ENCODE measurements at regions not wholly inside any gene's neighbourhood (a gene's known extent, or its start where the extent isn't known, plus 50 kb on each side); places are given as distances from the start of the nearest gene placed in this dataset.

DNA sequence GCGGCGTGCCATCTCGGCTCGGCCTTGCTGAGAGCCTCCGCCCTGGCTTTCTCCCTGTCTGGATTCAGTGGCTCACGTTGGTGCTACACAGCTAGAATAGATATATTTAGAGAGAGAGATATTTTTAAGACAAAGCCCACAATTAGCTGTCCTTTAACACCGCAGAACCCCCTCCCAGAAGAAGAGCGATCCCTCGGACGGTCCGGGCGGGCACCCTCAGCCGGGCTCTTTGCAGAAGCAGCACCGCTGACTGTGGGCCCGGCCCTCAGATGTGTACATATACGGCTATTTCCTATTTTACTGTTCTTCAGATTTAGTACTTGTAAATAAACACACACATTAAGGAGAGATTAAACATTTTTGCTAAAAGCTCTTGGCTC is 54.1 kb downstream of the PLXNA1 start:
- no peak overlapping the region for H3K4me3 ChIP-seq
- TF ChIP-seq, protein P1, sequence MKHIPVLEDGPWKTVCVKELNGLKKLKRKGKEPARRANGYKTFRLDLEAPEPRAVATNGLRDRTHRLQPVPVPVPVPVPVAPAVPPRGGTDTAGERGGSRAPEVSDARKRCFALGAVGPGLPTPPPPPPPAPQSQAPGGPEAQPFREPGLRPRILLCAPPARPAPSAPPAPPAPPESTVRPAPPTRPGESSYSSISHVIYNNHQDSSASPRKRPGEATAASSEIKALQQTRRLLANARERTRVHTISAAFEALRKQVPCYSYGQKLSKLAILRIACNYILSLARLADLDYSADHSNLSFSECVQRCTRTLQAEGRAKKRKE (CRISPR knock-in tag; IDR thresholded peaks at IDR 0.05; ENCODE audit: low read depth) = no peak
- TF ChIP-seq, protein P2, sequence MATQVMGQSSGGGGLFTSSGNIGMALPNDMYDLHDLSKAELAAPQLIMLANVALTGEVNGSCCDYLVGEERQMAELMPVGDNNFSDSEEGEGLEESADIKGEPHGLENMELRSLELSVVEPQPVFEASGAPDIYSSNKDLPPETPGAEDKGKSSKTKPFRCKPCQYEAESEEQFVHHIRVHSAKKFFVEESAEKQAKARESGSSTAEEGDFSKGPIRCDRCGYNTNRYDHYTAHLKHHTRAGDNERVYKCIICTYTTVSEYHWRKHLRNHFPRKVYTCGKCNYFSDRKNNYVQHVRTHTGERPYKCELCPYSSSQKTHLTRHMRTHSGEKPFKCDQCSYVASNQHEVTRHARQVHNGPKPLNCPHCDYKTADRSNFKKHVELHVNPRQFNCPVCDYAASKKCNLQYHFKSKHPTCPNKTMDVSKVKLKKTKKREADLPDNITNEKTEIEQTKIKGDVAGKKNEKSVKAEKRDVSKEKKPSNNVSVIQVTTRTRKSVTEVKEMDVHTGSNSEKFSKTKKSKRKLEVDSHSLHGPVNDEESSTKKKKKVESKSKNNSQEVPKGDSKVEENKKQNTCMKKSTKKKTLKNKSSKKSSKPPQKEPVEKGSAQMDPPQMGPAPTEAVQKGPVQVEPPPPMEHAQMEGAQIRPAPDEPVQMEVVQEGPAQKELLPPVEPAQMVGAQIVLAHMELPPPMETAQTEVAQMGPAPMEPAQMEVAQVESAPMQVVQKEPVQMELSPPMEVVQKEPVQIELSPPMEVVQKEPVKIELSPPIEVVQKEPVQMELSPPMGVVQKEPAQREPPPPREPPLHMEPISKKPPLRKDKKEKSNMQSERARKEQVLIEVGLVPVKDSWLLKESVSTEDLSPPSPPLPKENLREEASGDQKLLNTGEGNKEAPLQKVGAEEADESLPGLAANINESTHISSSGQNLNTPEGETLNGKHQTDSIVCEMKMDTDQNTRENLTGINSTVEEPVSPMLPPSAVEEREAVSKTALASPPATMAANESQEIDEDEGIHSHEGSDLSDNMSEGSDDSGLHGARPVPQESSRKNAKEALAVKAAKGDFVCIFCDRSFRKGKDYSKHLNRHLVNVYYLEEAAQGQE (IDR thresholded peaks at IDR 0.05) = no peak
- TF ChIP-seq RFX5 (IDR thresholded peaks at IDR 0.05) (no peak), ZNF302 (CRISPR knock-in tag; IDR thresholded peaks at IDR 0.05) (no peak), POLR2AphosphoS2 (conservative IDR thresholded peaks at IDR 0.05; ENCODE audit: low read length) (no peak), NFE2L2 (conservative IDR thresholded peaks at IDR 0.05; ENCODE audit: low read length) (no peak), JUNB (IDR thresholded peaks at IDR 0.05) (no peak), ZSCAN20 (CRISPR knock-in tag; IDR thresholded peaks at IDR 0.05) (no peak), ZC3H11A (IDR thresholded peaks at IDR 0.05) (no peak)
- TF ChIP-seq, protein P3, sequence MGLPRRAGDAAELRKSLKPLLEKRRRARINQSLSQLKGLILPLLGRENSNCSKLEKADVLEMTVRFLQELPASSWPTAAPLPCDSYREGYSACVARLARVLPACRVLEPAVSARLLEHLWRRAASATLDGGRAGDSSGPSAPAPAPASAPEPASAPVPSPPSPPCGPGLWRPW (IDR thresholded peaks at IDR 0.05) = no peak
- TF ChIP-seq, protein P4, sequence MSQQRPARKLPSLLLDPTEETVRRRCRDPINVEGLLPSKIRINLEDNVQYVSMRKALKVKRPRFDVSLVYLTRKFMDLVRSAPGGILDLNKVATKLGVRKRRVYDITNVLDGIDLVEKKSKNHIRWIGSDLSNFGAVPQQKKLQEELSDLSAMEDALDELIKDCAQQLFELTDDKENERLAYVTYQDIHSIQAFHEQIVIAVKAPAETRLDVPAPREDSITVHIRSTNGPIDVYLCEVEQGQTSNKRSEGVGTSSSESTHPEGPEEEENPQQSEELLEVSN (IDR thresholded peaks at IDR 0.05; ENCODE audit: borderline replicate concordance, low read depth) = no peak
- H3K27ac ChIP-seq = no peak overlapping the region
- H3K4me2 ChIP-seq = no peak overlapping the region
- no peaks in the 10 kb centered on the region for H3K9me3 ChIP-seq
- ATAC-seq (no peak), FAIRE-seq (no peak), DNase-seq (ENCODE audit: low read depth in 1 of 2, low spot score in 1 of 2) (no peak)
- CTCF ChIA-PET = interaction anchor here (1.2 kb wide), 1 partner anchor 55 kb away, joined by 3 read pairs; no protein-coding TSS in a partner anchor
- peaks cover 11% of the 10 kb centered on the region for H3K4me1 ChIP-seq
- POLR2A ChIA-PET = no interaction called here
- WGBS (ENCODE audit: missing lambda C conversion rate) = 94% methylated on average over 10 of the region's 16 CpGs

DNA sequence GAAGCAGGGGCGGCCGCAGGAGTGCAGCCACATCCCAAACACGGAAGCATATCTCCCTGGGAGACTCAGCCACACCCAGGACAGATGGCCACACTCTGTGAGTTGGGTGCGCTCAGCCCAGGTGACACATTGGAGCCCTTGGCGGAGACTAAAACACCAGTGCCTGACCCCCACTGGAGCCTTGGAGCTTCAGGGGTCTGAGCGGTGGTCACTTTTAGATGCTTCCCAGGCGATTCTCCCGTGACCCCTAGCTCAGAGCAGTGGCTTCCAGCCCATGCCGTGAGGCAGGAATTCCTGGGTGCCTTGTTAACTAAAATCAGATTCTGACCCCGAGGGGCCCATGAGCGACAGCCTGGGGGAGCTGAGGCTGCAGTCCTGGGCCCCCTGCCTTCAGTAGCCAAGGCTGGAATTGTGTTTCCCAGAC is 54.5 kb downstream of the PLXNA1 start:
- Histone ChIP-seq H3K4me3 (no peak overlapping the region), H3K27ac (no peak overlapping the region), H3K9me3 (no peaks in the 10 kb centered on the region), H3K4me1 (peaks cover 11% of the 10 kb centered on the region), H3K4me2 (no peak overlapping the region)
- 92% methylated on average over 9 of the region's 11 CpGs for WGBS (ENCODE audit: missing lambda C conversion rate)
- TF ChIP-seq RARB (CRISPR knock-in tag; IDR thresholded peaks at IDR 0.05) = no peak
- no peak for TF ChIP-seq BHLHE40 (IDR thresholded peaks at IDR 0.05; ENCODE audit: low read depth, low read length)
- CTCF ChIA-PET = interaction anchor here (1.2 kb wide), 1 partner anchor 55 kb away, joined by 3 read pairs; no protein-coding TSS in a partner anchor
- DNase-seq (ENCODE audit: low read depth in 1 of 2, low spot score in 1 of 2) = no peak
- ATAC-seq = no peak
- POLR2A ChIA-PET = no interaction called here
- no peak for FAIRE-seq

DNA sequence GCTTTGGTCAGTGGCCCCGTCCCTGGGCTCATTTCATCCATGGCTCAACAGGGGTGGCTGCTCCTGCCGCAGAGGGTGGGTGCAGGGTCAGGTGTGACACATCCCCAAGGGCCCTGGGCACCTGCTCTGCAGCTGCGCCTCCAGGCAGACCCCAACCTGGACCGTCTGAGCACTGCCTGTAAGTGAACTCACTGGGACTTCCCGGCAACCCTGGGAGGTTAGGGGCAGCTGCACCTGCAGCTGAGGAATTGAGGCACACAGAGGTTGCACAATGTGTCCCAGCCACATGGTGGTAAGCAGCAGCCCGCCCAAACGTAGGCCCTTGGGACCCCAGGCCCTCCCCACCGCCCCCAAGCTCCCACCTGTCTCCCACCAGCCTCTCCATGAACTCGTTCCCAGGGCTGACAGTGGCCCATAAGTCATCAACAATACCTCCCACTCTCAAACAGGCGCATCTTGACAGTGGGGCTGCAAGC is 55.1 kb downstream of the PLXNA1 start:
- no peak for FAIRE-seq
- no peaks in the 10 kb centered on the region for H3K9me3 ChIP-seq
- DNase-seq (ENCODE audit: low read depth in 1 of 2, low spot score in 1 of 2) = no peak
- 75% methylated on average over 2 of the region's 10 CpGs for WGBS (ENCODE audit: missing lambda C conversion rate)
- CTCF ChIA-PET = interaction anchor here (1.2 kb wide), 1 partner anchor 56 kb away, joined by 3 read pairs; no protein-coding TSS in a partner anchor
- POLR2A ChIA-PET = no interaction called here
- H3K4me3 ChIP-seq = no peak overlapping the region
- H3K4me1 ChIP-seq = peaks cover 11% of the 10 kb centered on the region
- no peak for ATAC-seq
- no peak overlapping the region for H3K4me2 ChIP-seq
- H3K27ac ChIP-seq = no peak overlapping the region
- TF ChIP-seq POLR2AphosphoS2 (conservative IDR thresholded peaks at IDR 0.05; ENCODE audit: low read length) (no peak), KDM5A (IDR thresholded peaks at IDR 0.05) (no peak), NR3C1 (IDR thresholded peaks at IDR 0.05) (no peak), MAZ (IDR thresholded peaks at IDR 0.05; ENCODE audit: borderline replicate concordance, low read depth, low read length) (no peak), NPAS2 (CRISPR knock-in tag; IDR thresholded peaks at IDR 0.05; ENCODE audit: borderline replicate concordance) (no peak), RNF2 (IDR thresholded peaks at IDR 0.05; ENCODE audit: borderline replicate concordance, low read depth) (no peak), RARB (CRISPR knock-in tag; IDR thresholded peaks at IDR 0.05) (no peak), CHD2 (IDR thresholded peaks at IDR 0.05; ENCODE audit: low read length, partially characterized antibody) (no peak), CBX8 (IDR thresholded peaks at IDR 0.05) (no peak), HOXB5 (CRISPR knock-in tag; IDR thresholded peaks at IDR 0.05) (no peak), ZFP36 (IDR thresholded peaks at IDR 0.05; ENCODE audit: borderline replicate concordance, partially characterized antibody) (no peak), HOXA7 (CRISPR knock-in tag; IDR thresholded peaks at IDR 0.05) (no peak), CEBPB (IDR thresholded peaks at IDR 0.05) (no peak), CBX2 (IDR thresholded peaks at IDR 0.05; ENCODE audit: borderline replicate concordance, low read depth) (no peak)
- TF ChIP-seq, protein P3 (IDR thresholded peaks at IDR 0.05) = no peak
- TF ChIP-seq, protein P2 (IDR thresholded peaks at IDR 0.05) = no peak

Measured in A549 (cell line).